ENCODE measurements at regions not wholly inside any gene's neighbourhood (a gene's known extent, or its start where the extent isn't known, plus 50 kb on each side); places are given as distances from the start of the nearest gene placed in this dataset.

DNA sequence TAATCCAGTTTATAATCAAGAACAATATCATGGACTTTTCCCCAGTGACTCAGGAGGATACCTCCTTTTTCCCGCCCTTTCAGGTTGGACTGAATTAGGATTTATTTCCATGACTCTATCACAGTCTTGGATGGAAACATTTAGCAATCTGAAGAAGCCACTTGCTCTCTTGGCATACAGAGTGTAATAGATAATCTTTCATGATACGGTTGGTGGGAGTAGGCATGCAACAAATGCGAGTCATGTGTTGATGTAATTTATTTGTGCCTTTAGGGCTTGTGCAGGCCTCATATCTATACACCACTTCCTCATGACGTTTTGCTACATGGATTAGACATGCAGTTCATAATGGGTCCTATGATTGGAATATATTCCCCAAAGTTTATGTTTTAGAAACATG is 54.2 kb upstream of the MCTP2 start:
- H3K9me3 ChIP-seq (ENCODE audit: control insufficient read depth, low read length) = no peaks in the 10 kb centered on the region
- no peaks in the 10 kb centered on the region for H3K36me3 ChIP-seq (ENCODE audit: control insufficient read depth, insufficient read depth, low read length)
- no peaks in the 10 kb centered on the region for H3K4me1 ChIP-seq (ENCODE audit: control insufficient read depth, insufficient read depth, low read length)
- H3K9ac ChIP-seq (ENCODE audit: low read length) = no peak overlapping the region
- no peaks in the 10 kb centered on the region for H3K27me3 ChIP-seq (ENCODE audit: control insufficient read depth, insufficient read depth, low read length)
- H3K4me3 ChIP-seq (ENCODE audit: low read length) = no peak overlapping the region

- H3K9ac ChIP-seq (ENCODE audit: low read length) = no peak overlapping the region
- H3K27me3 ChIP-seq (ENCODE audit: control insufficient read depth, insufficient read depth, low read length) = no peaks in the 10 kb centered on the region
- no peak overlapping the region for H3K4me3 ChIP-seq (ENCODE audit: low read length)
- peaks cover 3% of the 10 kb centered on the region for H3K9me3 ChIP-seq (ENCODE audit: control insufficient read depth, low read length)
- H3K4me1 ChIP-seq (ENCODE audit: control insufficient read depth, insufficient read depth, low read length) = no peaks in the 10 kb centered on the region
- H3K36me3 ChIP-seq (ENCODE audit: control insufficient read depth, insufficient read depth, low read length) = no peaks in the 10 kb centered on the region
These were observed 55.9 kb upstream of the MCTP2 start for GRCh38 chr15:94175420-94175819.

DNA sequence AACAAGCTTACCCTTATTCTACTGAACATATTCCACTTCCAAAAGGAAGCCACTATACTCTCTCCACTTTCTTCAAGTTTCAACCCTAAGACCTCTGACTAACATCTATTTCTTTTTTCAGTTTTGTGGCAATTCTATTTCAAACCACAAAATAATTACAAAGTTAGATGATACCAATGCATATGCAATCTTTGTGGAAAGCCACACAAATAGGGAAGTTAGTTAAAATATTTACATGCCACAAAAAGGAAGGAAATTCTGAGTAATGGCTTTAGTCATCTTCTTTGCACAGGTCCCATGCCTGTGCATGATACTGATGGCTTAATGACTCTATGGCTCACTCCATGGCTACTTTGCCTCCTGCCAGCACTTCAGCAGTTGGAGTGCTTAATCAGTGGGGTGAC is 57.0 kb upstream of the MCTP2 start:
- Histone ChIP-seq H3K4me3 (ENCODE audit: low read length) (no peak overlapping the region), H3K9ac (ENCODE audit: low read length) (no peak overlapping the region), H3K4me1 (ENCODE audit: control insufficient read depth, insufficient read depth, low read length) (no peaks in the 10 kb centered on the region), H3K27me3 (ENCODE audit: control insufficient read depth, insufficient read depth, low read length) (no peaks in the 10 kb centered on the region), H3K9me3 (ENCODE audit: control insufficient read depth, low read length) (peaks cover 3% of the 10 kb centered on the region), H3K36me3 (ENCODE audit: control insufficient read depth, insufficient read depth, low read length) (no peaks in the 10 kb centered on the region)

DNA sequence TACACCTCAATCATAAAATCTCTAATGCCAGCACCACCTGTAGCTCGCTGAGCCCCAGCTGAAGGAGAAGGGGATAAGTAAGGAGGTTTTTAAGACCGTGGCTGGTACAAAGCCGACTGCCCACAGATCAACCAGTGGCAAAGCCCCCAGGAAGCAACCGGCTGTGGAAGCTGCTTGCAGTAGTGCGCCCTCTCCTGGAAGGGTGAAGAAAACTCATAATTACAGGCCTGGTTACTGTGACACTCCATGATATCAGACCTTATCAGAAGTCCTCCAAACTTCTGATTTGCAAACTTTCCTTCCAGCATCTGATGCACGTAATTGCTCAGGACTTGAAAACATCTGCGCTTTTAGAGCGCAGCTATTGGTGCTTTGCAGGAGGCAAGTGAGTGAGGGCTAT is 63.1 kb upstream of the MCTP2 start:
- peaks cover 3% of the 10 kb centered on the region for H3K4me1 ChIP-seq (ENCODE audit: control insufficient read depth, insufficient read depth, low read length)
- no peaks in the 10 kb centered on the region for H3K36me3 ChIP-seq (ENCODE audit: control insufficient read depth, insufficient read depth, low read length)
- H3K4me3 ChIP-seq (ENCODE audit: low read length) = no peak overlapping the region
- H3K9me3 ChIP-seq (ENCODE audit: control insufficient read depth, low read length) = peaks cover 3% of the 10 kb centered on the region
- no peaks in the 10 kb centered on the region for H3K27me3 ChIP-seq (ENCODE audit: control insufficient read depth, insufficient read depth, low read length)
- H3K9ac ChIP-seq (ENCODE audit: low read length) = no peak overlapping the region

GRCh38 chr15:94164971-94165370 is 66.4 kb upstream of the MCTP2 start:
- no peaks in the 10 kb centered on the region for H3K36me3 ChIP-seq (ENCODE audit: control insufficient read depth, insufficient read depth, low read length)
- peaks cover 3% of the 10 kb centered on the region for H3K4me1 ChIP-seq (ENCODE audit: control insufficient read depth, insufficient read depth, low read length)
- H3K9me3 ChIP-seq (ENCODE audit: control insufficient read depth, low read length) = no peaks in the 10 kb centered on the region
- no peaks in the 10 kb centered on the region for H3K27me3 ChIP-seq (ENCODE audit: control insufficient read depth, insufficient read depth, low read length)
- no peak overlapping the region for H3K4me3 ChIP-seq (ENCODE audit: low read length)
- no peak overlapping the region for H3K9ac ChIP-seq (ENCODE audit: low read length)

- Histone ChIP-seq H3K9ac (ENCODE audit: low read length) (no peak overlapping the region), H3K4me1 (ENCODE audit: control insufficient read depth, insufficient read depth, low read length) (peaks cover 3% of the 10 kb centered on the region), H3K4me3 (ENCODE audit: low read length) (no peak overlapping the region), H3K36me3 (ENCODE audit: control insufficient read depth, insufficient read depth, low read length) (no peaks in the 10 kb centered on the region), H3K27me3 (ENCODE audit: control insufficient read depth, insufficient read depth, low read length) (no peaks in the 10 kb centered on the region), H3K9me3 (ENCODE audit: control insufficient read depth, low read length) (no peaks in the 10 kb centered on the region)
These were observed 67.1 kb upstream of the MCTP2 start for GRCh38 chr15:94164202-94164807.

- Histone ChIP-seq H3K9me3 (ENCODE audit: control insufficient read depth, low read length) (no peaks in the 10 kb centered on the region), H3K4me1 (ENCODE audit: control insufficient read depth, insufficient read depth, low read length) (peaks cover 3% of the 10 kb centered on the region), H3K9ac (ENCODE audit: low read length) (no peak overlapping the region), H3K36me3 (ENCODE audit: control insufficient read depth, insufficient read depth, low read length) (no peaks in the 10 kb centered on the region), H3K4me3 (ENCODE audit: low read length) (no peak overlapping the region), H3K27me3 (ENCODE audit: control insufficient read depth, insufficient read depth, low read length) (no peaks in the 10 kb centered on the region)
These were observed 68.4 kb upstream of the MCTP2 start for GRCh38 chr15:94162939-94163338.

DNA sequence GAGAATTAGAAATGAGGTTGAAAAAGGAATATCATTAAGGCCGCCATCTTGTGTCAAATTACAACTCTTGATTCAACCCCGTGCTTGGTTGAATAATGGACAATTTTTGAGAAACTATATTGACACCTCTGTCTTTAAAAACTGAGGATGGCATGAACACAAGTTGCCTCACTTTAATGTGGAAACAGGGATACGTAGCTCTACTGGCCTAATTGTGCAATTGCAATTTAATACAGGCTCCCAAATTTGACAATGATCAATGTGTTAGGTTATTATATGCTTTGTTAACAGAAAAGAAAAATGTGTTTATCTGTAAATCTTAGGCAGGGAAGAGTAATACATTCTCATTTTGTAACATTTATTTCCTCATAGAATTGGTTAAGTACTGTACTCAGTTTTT is 77.1 kb upstream of the MCTP2 start:
- Histone ChIP-seq H3K9ac (ENCODE audit: low read length) (no peak overlapping the region), H3K4me1 (ENCODE audit: control insufficient read depth, insufficient read depth, low read length) (no peaks in the 10 kb centered on the region), H3K36me3 (ENCODE audit: control insufficient read depth, insufficient read depth, low read length) (no peaks in the 10 kb centered on the region), H3K9me3 (ENCODE audit: control insufficient read depth, low read length) (no peaks in the 10 kb centered on the region), H3K27me3 (ENCODE audit: control insufficient read depth, insufficient read depth, low read length) (no peaks in the 10 kb centered on the region), H3K4me3 (ENCODE audit: low read length) (no peak overlapping the region)

DNA sequence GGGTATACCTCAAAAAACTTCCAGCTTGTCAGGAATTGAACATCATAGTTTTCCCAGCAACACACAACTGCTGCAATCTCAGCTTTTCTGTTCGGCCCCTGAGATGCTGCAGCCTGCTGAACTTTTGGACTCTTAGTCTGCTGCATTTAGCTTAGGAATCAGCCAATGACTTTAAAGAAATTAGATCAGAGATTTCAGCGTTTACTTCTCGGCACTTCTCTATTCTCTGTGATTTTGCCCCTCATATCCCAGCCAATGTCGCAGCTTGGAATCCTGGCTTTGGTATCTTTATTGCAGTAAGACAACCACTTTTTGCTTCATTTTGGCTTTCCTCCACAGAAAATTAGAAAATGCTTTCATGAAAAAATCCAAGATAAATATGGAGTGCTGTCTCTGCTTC is 86.3 kb upstream of the MCTP2 start:
- H3K4me1 ChIP-seq (ENCODE audit: control insufficient read depth, insufficient read depth, low read length) = no peaks in the 10 kb centered on the region
- H3K4me3 ChIP-seq (ENCODE audit: low read length) = no peak overlapping the region
- H3K27me3 ChIP-seq (ENCODE audit: control insufficient read depth, insufficient read depth, low read length) = no peaks in the 10 kb centered on the region
- H3K9ac ChIP-seq (ENCODE audit: low read length) = no peak overlapping the region
- no peaks in the 10 kb centered on the region for H3K9me3 ChIP-seq (ENCODE audit: control insufficient read depth, low read length)
- no peaks in the 10 kb centered on the region for H3K36me3 ChIP-seq (ENCODE audit: control insufficient read depth, insufficient read depth, low read length)

DNA sequence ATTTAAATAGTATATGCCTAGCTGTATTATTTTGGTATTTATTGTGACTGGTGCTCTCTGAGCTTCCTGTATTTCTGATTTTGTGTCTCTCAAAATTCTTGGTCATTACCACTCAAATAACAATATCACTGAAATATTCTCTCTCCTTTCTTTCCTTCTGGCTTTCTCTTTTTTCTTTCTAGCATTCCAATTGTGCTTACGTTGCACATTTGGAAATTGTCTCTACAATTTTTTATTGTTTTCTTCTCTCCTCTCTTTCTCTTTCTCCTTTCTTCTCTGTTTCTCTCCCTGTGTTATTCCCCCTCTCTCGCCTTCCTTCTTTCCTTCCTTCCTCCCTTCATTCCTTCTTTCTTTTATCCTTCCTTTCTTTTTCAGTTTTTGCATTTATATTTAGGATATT is 89.6 kb upstream of the MCTP2 start:
- Histone ChIP-seq H3K27me3 (ENCODE audit: control insufficient read depth, insufficient read depth, low read length) (no peaks in the 10 kb centered on the region), H3K36me3 (ENCODE audit: control insufficient read depth, insufficient read depth, low read length) (no peaks in the 10 kb centered on the region), H3K4me3 (ENCODE audit: low read length) (no peak overlapping the region), H3K9ac (ENCODE audit: low read length) (no peak overlapping the region), H3K4me1 (ENCODE audit: control insufficient read depth, insufficient read depth, low read length) (no peaks in the 10 kb centered on the region), H3K9me3 (ENCODE audit: control insufficient read depth, low read length) (no peaks in the 10 kb centered on the region)

GRCh38 chr15:94135486-94136147 is 95.7 kb upstream of the MCTP2 start:
- Histone ChIP-seq H3K36me3 (ENCODE audit: control insufficient read depth, insufficient read depth, low read length) (no peaks in the 10 kb centered on the region), H3K9ac (ENCODE audit: low read length) (no peak overlapping the region), H3K4me3 (ENCODE audit: low read length) (no peak overlapping the region), H3K9me3 (ENCODE audit: control insufficient read depth, low read length) (no peaks in the 10 kb centered on the region), H3K27me3 (ENCODE audit: control insufficient read depth, insufficient read depth, low read length) (no peaks in the 10 kb centered on the region), H3K4me1 (ENCODE audit: control insufficient read depth, insufficient read depth, low read length) (no peaks in the 10 kb centered on the region)

DNA sequence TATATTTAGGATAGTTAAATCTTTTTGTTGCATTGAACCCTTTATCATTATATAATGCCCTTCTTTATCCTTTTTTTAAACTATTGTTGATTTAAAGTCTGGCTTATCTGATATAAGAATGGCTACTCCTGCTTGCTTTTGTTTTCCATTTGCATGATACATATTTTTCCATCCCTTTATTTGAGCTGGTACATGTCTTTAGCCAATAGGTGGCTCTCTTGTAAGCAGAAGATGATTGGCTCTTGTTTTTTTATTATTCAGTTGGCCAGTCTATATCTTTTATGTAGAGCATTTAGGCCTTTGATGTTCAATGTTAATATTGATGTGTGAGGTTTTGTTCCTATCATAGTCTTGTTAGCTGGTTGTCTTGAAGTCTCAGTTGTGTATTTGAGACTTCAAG is 99.5 kb upstream of the MCTP2 start:
- Histone ChIP-seq H3K4me1 (ENCODE audit: control insufficient read depth, insufficient read depth, low read length) (no peaks in the 10 kb centered on the region), H3K9me3 (ENCODE audit: control insufficient read depth, low read length) (no peaks in the 10 kb centered on the region), H3K27me3 (ENCODE audit: control insufficient read depth, insufficient read depth, low read length) (no peaks in the 10 kb centered on the region), H3K4me3 (ENCODE audit: low read length) (no peak overlapping the region), H3K36me3 (ENCODE audit: control insufficient read depth, insufficient read depth, low read length) (no peaks in the 10 kb centered on the region), H3K9ac (ENCODE audit: low read length) (no peak overlapping the region)

DNA sequence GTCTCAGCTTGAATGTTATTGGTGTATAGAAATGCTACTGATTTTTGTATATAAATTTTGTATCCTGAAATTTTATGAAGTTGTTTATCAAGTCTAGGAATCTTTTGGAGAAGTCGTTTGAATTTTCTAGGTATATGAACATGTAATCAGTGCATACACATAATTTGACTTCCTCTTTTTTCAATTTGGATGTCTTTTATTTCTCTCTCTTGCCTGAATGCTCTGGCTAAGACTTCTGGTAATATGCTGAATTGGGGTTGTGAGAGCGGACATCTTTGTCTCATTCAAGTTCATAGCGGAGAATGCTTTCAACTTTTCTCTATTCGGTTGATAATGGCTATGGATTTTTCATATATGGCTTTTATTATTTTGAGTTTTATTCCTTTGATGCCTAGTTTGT is 100.9 kb upstream of the MCTP2 start:
- Histone ChIP-seq H3K9ac (ENCODE audit: low read length) (no peak overlapping the region), H3K4me1 (ENCODE audit: control insufficient read depth, insufficient read depth, low read length) (no peaks in the 10 kb centered on the region), H3K4me3 (ENCODE audit: low read length) (no peak overlapping the region), H3K27me3 (ENCODE audit: control insufficient read depth, insufficient read depth, low read length) (no peaks in the 10 kb centered on the region), H3K36me3 (ENCODE audit: control insufficient read depth, insufficient read depth, low read length) (no peaks in the 10 kb centered on the region), H3K9me3 (ENCODE audit: control insufficient read depth, low read length) (no peaks in the 10 kb centered on the region)

Data from mucosa of stomach (tissue), 1 donor.